DND-41 (cell line): ENCODE measurements at regions not wholly inside any gene's neighbourhood (a gene's known extent, or its start where the extent isn't known, plus 50 kb on each side); places are given as distances from the start of the nearest gene placed in this dataset.

ENCODE experiments used
- EZH2 ChIP-seq: IDR thresholded peaks from 3 replicates; pipeline ENCODE4 v1.6.1; 2012; ENCODE audit warnings: borderline replicate concordance, low read depth, mild to moderate bottlenecking, moderate library complexity, low read length, inconsistent platforms; ENCODE audit not compliant: severe bottlenecking
- TF ChIP-seq, protein P1 (sequence below): IDR thresholded peaks from 2 replicates; pipeline ENCODE4 v1.5.1; 2012; ENCODE audit warnings: borderline replicate concordance, low read length, moderate library complexity, mild to moderate bottlenecking; ENCODE audit not compliant: poor library complexity, severe bottlenecking; ENCODE audit errors: extremely low read depth

DNA sequence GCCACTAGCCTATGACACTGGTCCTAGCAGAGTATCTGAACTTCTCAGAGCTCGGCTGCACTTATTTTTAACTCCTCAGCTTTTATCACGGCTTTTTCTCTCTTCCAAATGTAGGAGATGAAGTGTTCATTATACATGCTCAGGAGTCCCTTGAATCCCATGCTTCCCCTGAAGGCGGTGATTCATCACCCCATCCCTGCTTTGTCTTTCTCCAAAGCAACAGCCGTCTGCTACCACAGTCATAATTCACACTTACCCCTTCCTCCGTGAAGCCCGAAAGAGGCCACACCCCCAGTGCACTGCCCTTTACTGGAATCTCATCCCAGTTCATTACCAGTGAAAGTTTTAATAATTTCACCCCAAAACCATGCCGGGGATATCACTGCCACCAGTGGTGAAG is 301.5 kb upstream of the SHH start:
- TF ChIP-seq, protein P1, sequence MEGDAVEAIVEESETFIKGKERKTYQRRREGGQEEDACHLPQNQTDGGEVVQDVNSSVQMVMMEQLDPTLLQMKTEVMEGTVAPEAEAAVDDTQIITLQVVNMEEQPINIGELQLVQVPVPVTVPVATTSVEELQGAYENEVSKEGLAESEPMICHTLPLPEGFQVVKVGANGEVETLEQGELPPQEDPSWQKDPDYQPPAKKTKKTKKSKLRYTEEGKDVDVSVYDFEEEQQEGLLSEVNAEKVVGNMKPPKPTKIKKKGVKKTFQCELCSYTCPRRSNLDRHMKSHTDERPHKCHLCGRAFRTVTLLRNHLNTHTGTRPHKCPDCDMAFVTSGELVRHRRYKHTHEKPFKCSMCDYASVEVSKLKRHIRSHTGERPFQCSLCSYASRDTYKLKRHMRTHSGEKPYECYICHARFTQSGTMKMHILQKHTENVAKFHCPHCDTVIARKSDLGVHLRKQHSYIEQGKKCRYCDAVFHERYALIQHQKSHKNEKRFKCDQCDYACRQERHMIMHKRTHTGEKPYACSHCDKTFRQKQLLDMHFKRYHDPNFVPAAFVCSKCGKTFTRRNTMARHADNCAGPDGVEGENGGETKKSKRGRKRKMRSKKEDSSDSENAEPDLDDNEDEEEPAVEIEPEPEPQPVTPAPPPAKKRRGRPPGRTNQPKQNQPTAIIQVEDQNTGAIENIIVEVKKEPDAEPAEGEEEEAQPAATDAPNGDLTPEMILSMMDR = no peak
- TF ChIP-seq EZH2 = no peak
